ENCODE measurements at regions not wholly inside any gene's neighbourhood (a gene's known extent, or its start where the extent isn't known, plus 50 kb on each side); places are given as distances from the start of the nearest gene placed in this dataset.
"Not testable (repeated sequence)": the region's sequence is repeated elsewhere in the genome, so short reads cannot be mapped to it uniquely, and the experiment has no call there.

DNA sequence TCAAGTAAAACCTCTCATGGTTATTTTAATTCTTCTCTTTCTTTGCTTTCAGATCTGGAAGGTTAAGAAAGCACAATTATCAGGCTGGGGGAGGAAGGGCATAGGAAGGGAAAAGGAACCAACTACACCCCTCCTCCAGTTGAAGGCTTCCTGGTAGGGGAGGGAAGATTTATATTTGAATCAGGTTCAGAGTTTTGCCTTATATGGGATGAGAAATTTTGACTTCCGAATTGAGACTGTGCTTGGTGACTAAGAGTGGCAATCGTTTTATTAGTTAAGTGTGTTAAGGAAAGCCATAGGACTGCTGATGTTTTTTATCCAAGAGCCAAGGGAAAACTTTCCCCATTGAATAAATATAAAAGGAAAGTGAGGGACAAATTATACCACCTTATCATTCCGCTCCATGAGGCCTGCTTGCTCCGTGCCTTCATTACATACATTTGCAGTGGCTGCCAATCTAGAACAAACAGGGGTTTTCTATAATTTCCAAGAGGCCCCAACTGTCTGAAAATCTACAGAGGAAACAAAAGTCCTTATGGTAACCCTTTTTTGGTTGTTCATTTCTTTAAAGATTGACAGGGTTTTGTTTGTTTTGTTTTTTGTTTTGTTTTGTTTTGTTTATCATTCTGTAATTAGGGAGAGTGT is 115.7 kb upstream of the EPB41L4A start:
- no peak for DNase-seq
- H3K4me3 ChIP-seq, result no peak overlapping the region
- no peaks in the 10 kb centered on the region for H3K36me3 ChIP-seq (ENCODE audit: low read depth, missing control alignments)
- H3K9me3 ChIP-seq, result no peaks in the 10 kb centered on the region
- TF ChIP-seq POLR2A (IDR thresholded peaks at IDR 0.05) (no peak), CTCF (IDR thresholded peaks at IDR 0.05) (no peak)
- no peaks in the 10 kb centered on the region for H3K4me1 ChIP-seq
- no peaks in the 10 kb centered on the region for H3K27me3 ChIP-seq
- no peak overlapping the region for H3K27ac ChIP-seq
- WGBS, 2 donors, result 69 to 75% methylated on average over 4 of the region's 4 CpGs
- intact Hi-C loops (cut with DNase I; ENCODE audit: low total_unique reads), result no loop called here

DNA sequence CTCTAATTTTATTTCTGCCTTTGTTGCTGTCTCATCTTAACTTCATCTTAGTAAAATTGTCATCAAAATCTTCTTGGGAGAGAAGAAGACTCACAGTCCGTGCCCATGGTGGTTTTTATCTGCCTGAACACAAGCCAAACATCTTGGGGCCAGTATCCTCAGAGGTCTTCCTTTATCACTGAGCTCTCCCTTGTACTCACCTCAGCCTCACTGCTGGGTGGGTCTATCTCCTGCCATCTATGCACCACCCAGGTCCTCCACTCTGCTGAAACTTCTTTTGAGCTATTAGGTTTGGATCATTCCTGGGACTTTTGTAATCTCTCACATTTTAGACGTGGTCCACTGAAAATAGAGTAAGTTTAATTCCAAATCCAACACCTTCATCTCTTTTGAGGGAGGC is 116.3 kb upstream of the EPB41L4A start:
- H3K27ac ChIP-seq, result no peak overlapping the region
- TF ChIP-seq POLR2A (IDR thresholded peaks at IDR 0.05) (no peak), CTCF (IDR thresholded peaks at IDR 0.05) (no peak)
- intact Hi-C loops (cut with DNase I; ENCODE audit: low total_unique reads), result no loop called here

DNA sequence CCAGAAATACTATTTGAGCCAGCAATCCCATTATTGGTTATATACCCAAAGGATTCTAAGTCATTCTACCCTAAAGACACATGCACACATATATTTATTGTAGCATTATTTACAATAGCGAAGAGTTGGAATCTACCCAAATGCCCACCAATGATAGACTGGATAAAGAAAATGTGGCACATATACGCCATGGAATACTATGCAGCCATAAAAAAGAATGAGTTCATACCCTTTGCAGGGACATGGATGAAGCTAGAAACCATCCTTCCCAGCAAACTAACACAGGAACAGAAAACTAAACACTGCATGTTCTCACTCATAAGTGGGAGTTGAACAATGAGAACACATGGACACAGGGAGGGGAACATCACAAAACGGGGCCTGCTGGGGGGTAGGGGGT is 125.5 kb upstream of the EPB41L4A start:
- 72 to 81% methylated on average over 3 of the region's 3 CpGs for WGBS, 2 donors
- intact Hi-C loops (cut with DNase I; ENCODE audit: low total_unique reads); H3K4me1 ChIP-seq; H3K4me3 ChIP-seq; H3K27me3 ChIP-seq; H3K9me3 ChIP-seq; DNase-seq; H3K27ac ChIP-seq; H3K36me3 ChIP-seq (ENCODE audit: low read depth, missing control alignments): not testable (repeated sequence)

More for the DNA sequence above, 116.3 kb upstream of the EPB41L4A start:
- no peak for DNase-seq
- no peaks in the 10 kb centered on the region for H3K9me3 ChIP-seq
- 62 to 75% methylated on average over 2 of the region's 2 CpGs for WGBS, 2 donors
- H3K4me3 ChIP-seq, result no peak overlapping the region
- no peaks in the 10 kb centered on the region for H3K4me1 ChIP-seq
- no peaks in the 10 kb centered on the region for H3K36me3 ChIP-seq (ENCODE audit: low read depth, missing control alignments)
- no peaks in the 10 kb centered on the region for H3K27me3 ChIP-seq

GRCh38 chr5:112546946-112547592 is 128.0 kb upstream of the EPB41L4A start:
- 86 to 95% methylated on average over 4 of the region's 4 CpGs for WGBS, 2 donors
- Histone ChIP-seq H3K4me3 (no peak overlapping the region), H3K27me3 (no peaks in the 10 kb centered on the region), H3K36me3 (ENCODE audit: low read depth, missing control alignments) (no peaks in the 10 kb centered on the region), H3K9me3 (no peaks in the 10 kb centered on the region), H3K27ac (no peak overlapping the region), H3K4me1 (no peaks in the 10 kb centered on the region)
- TF ChIP-seq POLR2A (IDR thresholded peaks at IDR 0.05) (no peak), CTCF (IDR thresholded peaks at IDR 0.05) (no peak)
- intact Hi-C loops (cut with DNase I; ENCODE audit: low total_unique reads), result no loop called here
- DNase-seq, result no peak

GRCh38 chr5:112548246-112548881 is 129.3 kb upstream of the EPB41L4A start:
- no peak for TF ChIP-seq POLR2A (IDR thresholded peaks at IDR 0.05)
- TF ChIP-seq CTCF (IDR thresholded peaks at IDR 0.05), result no peak
- Histone ChIP-seq H3K9me3 (no peaks in the 10 kb centered on the region), H3K4me1 (no peaks in the 10 kb centered on the region), H3K36me3 (ENCODE audit: low read depth, missing control alignments) (no peaks in the 10 kb centered on the region), H3K4me3 (no peak overlapping the region), H3K27me3 (no peaks in the 10 kb centered on the region), H3K27ac (no peak overlapping the region)
- DNase-seq, result no peak
- WGBS, 2 donors, result 47 to 60% methylated on average over 4 of the region's 4 CpGs
- intact Hi-C loops (cut with DNase I; ENCODE audit: low total_unique reads), result no loop called here
